Ovary (tissue), 3 donors: ENCODE measurements at regions not wholly inside any gene's neighbourhood (a gene's known extent, or its start where the extent isn't known, plus 50 kb on each side); places are given as distances from the start of the nearest gene placed in this dataset.

Experiments
- CTCF ChIP-seq, 3 donors: fragments of 450-650 bp in 2 of 3; fragments of 200-600 bp in 1 of 3; IDR thresholded peaks; one replicate each; pipeline versions ENCODE4 v1.5.1 to v1.8.0; 2016 to 2022; ENCODE audit warnings: antibody characterized with exemption in 3 of 3, mild to moderate bottlenecking in 1 of 3
- EP300 ChIP-seq: sonication (generic); formaldehyde crosslinking; IDR thresholded peaks from one replicate; pipeline ENCODE4 v1.6.1; 2017; ENCODE audit warnings: antibody characterized with exemption
- donor health status: DM: no; HTN: no; CAD: no.

GRCh38 chr5:5708367-5708919 is 286.0 kb downstream of the ICE1 start:
- no peak for TF ChIP-seq CTCF (IDR thresholded peaks at IDR 0.05)
- TF ChIP-seq EP300, result no peak
